Peyer's patch (tissue), 4 donors: ENCODE measurements at regions not wholly inside any gene's neighbourhood (a gene's known extent, or its start where the extent isn't known, plus 50 kb on each side); places are given as distances from the start of the nearest gene placed in this dataset.

Source experiments
- CTCF ChIP-seq, 6 experiments: fragments of 450-650 bp in 4 of 6; fragments of 200-600 bp in 2 of 6; sonication (generic) in 1 of 6; IDR thresholded peaks; one replicate each; pipeline ENCODE4 v1.5.1; 2017 to 2019; ENCODE audit warnings: antibody characterized with exemption in 6 of 6, mild to moderate bottlenecking in 3 of 6, moderate library complexity in 1 of 6
- POLR2A ChIP-seq, 2 donors: fragments of 450-650 bp; IDR thresholded peaks; one replicate each; pipeline ENCODE4 v1.5.1; 2017; ENCODE audit warnings: antibody characterized with exemption in 2 of 2, mild to moderate bottlenecking in 2 of 2, moderate library complexity in 2 of 2

- TF ChIP-seq CTCF (IDR thresholded peaks at IDR 0.05) = no peak
- no peak for TF ChIP-seq POLR2A (IDR thresholded peaks at IDR 0.05)
Measured at GRCh38 chr1:187631984-187632383, 803.2 kb downstream of the PLA2G4A start.
